ENCODE measurements at regions not wholly inside any gene's neighbourhood (a gene's known extent, or its start where the extent isn't known, plus 50 kb on each side); places are given as distances from the start of the nearest gene placed in this dataset.

GRCh38 chr20:1805161-1805581 lies 90.0 kb upstream of the SIRPA start:
- TF ChIP-seq RAD21 (IDR thresholded peaks at IDR 0.05; ENCODE audit: low read depth) (no peak), EGR1 (IDR thresholded peaks at IDR 0.05) (no peak), EP300 (IDR thresholded peaks at IDR 0.05; ENCODE audit: borderline replicate concordance) (no peak), USF1 (IDR thresholded peaks at IDR 0.05) (no peak)

GRCh38 chr20:1804554-1804956 lies 90.7 kb upstream of the SIRPA start:
- no peak for TF ChIP-seq USF1 (IDR thresholded peaks at IDR 0.05)
- no peak for TF ChIP-seq MAX (IDR thresholded peaks at IDR 0.05)
- no peak for TF ChIP-seq EP300 (IDR thresholded peaks at IDR 0.05; ENCODE audit: borderline replicate concordance)
- no peak for TF ChIP-seq RAD21 (IDR thresholded peaks at IDR 0.05; ENCODE audit: low read depth)

GRCh38 chr20:1803932-1804501 lies 91.2 kb upstream of the SIRPA start:
- TF ChIP-seq TAF1 (IDR thresholded peaks at IDR 0.05; ENCODE audit: low read depth) (no peak), CREB1 (IDR thresholded peaks at IDR 0.05; ENCODE audit: low read depth) (no peak), EGR1 (IDR thresholded peaks at IDR 0.05) (no peak), TCF12 (IDR thresholded peaks at IDR 0.05; ENCODE audit: low read depth) (no peak), YY1 (IDR thresholded peaks at IDR 0.05; ENCODE audit: low read depth) (no peak), RAD21 (IDR thresholded peaks at IDR 0.05; ENCODE audit: low read depth) (no peak), NFIC (IDR thresholded peaks at IDR 0.05) (no peak)

GRCh38 chr20:1803061-1803931 lies 91.9 kb upstream of the SIRPA start:
- TF ChIP-seq RAD21 (IDR thresholded peaks at IDR 0.05; ENCODE audit: low read depth) (no peak), TEAD4 (IDR thresholded peaks at IDR 0.05) (no peak)

GRCh38 chr20:1802385-1803060 lies 92.7 kb upstream of the SIRPA start:
- TF ChIP-seq RAD21 (IDR thresholded peaks at IDR 0.05; ENCODE audit: low read depth), result peak; percentile 3; the same call in 1 of the 2 replicates
- TF ChIP-seq MAX (IDR thresholded peaks at IDR 0.05), result no peak

GRCh38 chr20:1801929-1802306 lies 93.3 kb upstream of the SIRPA start:
- no peak for TF ChIP-seq YY1 (IDR thresholded peaks at IDR 0.05; ENCODE audit: low read depth)
- TF ChIP-seq NFIC (IDR thresholded peaks at IDR 0.05), result no peak
- no peak for TF ChIP-seq EGR1 (IDR thresholded peaks at IDR 0.05)
- TF ChIP-seq RAD21 (IDR thresholded peaks at IDR 0.05; ENCODE audit: low read depth), result no peak
- no peak for TF ChIP-seq MAX (IDR thresholded peaks at IDR 0.05)
- no peak for TF ChIP-seq ZBTB7A (IDR thresholded peaks at IDR 0.05; ENCODE audit: low read depth)
- TF ChIP-seq CREB1 (IDR thresholded peaks at IDR 0.05; ENCODE audit: low read depth), result no peak
- no peak for TF ChIP-seq TEAD4 (IDR thresholded peaks at IDR 0.05)
- TF ChIP-seq FOXM1 (IDR thresholded peaks at IDR 0.05; ENCODE audit: borderline replicate concordance, low read depth), result no peak
- no peak for TF ChIP-seq TCF12 (IDR thresholded peaks at IDR 0.05; ENCODE audit: low read depth)
- no peak for TF ChIP-seq CEBPB (IDR thresholded peaks at IDR 0.05)
- no peak for TF ChIP-seq USF1 (IDR thresholded peaks at IDR 0.05)
- no peak for TF ChIP-seq TAF1 (IDR thresholded peaks at IDR 0.05; ENCODE audit: low read depth)
- TF ChIP-seq EP300 (IDR thresholded peaks at IDR 0.05; ENCODE audit: borderline replicate concordance), result no peak
- TF ChIP-seq REST (IDR thresholded peaks at IDR 0.05; ENCODE audit: low read depth), result no peak

GRCh38 chr20:1801225-1801928 lies 93.8 kb upstream of the SIRPA start:
- TF ChIP-seq EP300 (IDR thresholded peaks at IDR 0.05; ENCODE audit: borderline replicate concordance) (no peak), YY1 (IDR thresholded peaks at IDR 0.05; ENCODE audit: low read depth) (no peak), CEBPB (IDR thresholded peaks at IDR 0.05) (no peak), CREB1 (IDR thresholded peaks at IDR 0.05; ENCODE audit: low read depth) (no peak), USF1 (IDR thresholded peaks at IDR 0.05) (no peak), REST (IDR thresholded peaks at IDR 0.05; ENCODE audit: low read depth) (no peak), MAX (IDR thresholded peaks at IDR 0.05) (no peak), NFIC (IDR thresholded peaks at IDR 0.05) (no peak), FOXM1 (IDR thresholded peaks at IDR 0.05; ENCODE audit: borderline replicate concordance, low read depth) (no peak), EGR1 (IDR thresholded peaks at IDR 0.05) (no peak), TAF1 (IDR thresholded peaks at IDR 0.05; ENCODE audit: low read depth) (no peak), ZBTB7A (IDR thresholded peaks at IDR 0.05; ENCODE audit: low read depth) (no peak), TEAD4 (IDR thresholded peaks at IDR 0.05) (no peak), RAD21 (IDR thresholded peaks at IDR 0.05; ENCODE audit: low read depth) (no peak), TCF12 (IDR thresholded peaks at IDR 0.05; ENCODE audit: low read depth) (no peak)
